NB4 (cell line): ENCODE measurements at regions not wholly inside any gene's neighbourhood (a gene's known extent, or its start where the extent isn't known, plus 50 kb on each side); places are given as distances from the start of the nearest gene placed in this dataset.

Experiments
- DNase-seq: peaks from one replicate; pipeline ENCODE4 v3.0.0; 2010; ENCODE audit warnings: low read depth
- H3K4me3 ChIP-seq: one replicate; pipeline ENCODE4 v1.5.1; 2011; ENCODE audit warnings: mild to moderate bottlenecking, low read depth, low read length, moderate library complexity
- MAX ChIP-seq: IDR thresholded peaks from 2 replicates; pipeline ENCODE4 v1.6.1; 2011; ENCODE audit warnings: low read depth, low read length
- MYC ChIP-seq: IDR thresholded peaks from 2 replicates; pipeline ENCODE4 v1.6.1; 2011; ENCODE audit warnings: low read depth, low read length
- POLR2A ChIP-seq: IDR thresholded peaks from 2 replicates; pipeline ENCODE4 v1.6.1; 2011; ENCODE audit warnings: mild to moderate bottlenecking; ENCODE audit not compliant: insufficient read length; ENCODE audit errors: extremely low read depth
- TF ChIP-seq, protein P1 (sequence below): IDR thresholded peaks from one replicate; pipeline ENCODE4 v1.5.1; 2012; ENCODE audit warnings: low read depth, low read length

- DNase-seq = no peak
- H3K4me3 ChIP-seq = no peak overlapping the region
- TF ChIP-seq, protein P1, sequence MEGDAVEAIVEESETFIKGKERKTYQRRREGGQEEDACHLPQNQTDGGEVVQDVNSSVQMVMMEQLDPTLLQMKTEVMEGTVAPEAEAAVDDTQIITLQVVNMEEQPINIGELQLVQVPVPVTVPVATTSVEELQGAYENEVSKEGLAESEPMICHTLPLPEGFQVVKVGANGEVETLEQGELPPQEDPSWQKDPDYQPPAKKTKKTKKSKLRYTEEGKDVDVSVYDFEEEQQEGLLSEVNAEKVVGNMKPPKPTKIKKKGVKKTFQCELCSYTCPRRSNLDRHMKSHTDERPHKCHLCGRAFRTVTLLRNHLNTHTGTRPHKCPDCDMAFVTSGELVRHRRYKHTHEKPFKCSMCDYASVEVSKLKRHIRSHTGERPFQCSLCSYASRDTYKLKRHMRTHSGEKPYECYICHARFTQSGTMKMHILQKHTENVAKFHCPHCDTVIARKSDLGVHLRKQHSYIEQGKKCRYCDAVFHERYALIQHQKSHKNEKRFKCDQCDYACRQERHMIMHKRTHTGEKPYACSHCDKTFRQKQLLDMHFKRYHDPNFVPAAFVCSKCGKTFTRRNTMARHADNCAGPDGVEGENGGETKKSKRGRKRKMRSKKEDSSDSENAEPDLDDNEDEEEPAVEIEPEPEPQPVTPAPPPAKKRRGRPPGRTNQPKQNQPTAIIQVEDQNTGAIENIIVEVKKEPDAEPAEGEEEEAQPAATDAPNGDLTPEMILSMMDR = no peak
- TF ChIP-seq MYC (no peak), MAX (no peak), POLR2A (no peak)
Observed at GRCh38 chr15:69730281-69731080, 277.9 kb downstream of the RPLP1 start.

DNA sequence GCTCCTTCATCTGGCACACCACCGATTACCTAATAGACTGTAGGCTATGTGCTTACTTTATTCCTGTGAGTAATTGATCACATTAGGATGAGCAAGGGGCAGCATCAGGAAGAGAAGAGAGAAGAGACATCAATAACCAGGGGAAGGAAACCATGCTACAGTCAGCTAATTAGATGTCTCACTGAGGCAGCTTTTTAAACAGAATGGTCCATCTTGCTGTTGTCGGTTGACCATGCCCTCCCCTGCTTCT is 278.4 kb downstream of the RPLP1 start:
- no peak for DNase-seq
- TF ChIP-seq, protein P1 = no peak
- no peak for TF ChIP-seq POLR2A
- TF ChIP-seq MYC = no peak
- TF ChIP-seq MAX = no peak
- no peak overlapping the region for H3K4me3 ChIP-seq

DNA sequence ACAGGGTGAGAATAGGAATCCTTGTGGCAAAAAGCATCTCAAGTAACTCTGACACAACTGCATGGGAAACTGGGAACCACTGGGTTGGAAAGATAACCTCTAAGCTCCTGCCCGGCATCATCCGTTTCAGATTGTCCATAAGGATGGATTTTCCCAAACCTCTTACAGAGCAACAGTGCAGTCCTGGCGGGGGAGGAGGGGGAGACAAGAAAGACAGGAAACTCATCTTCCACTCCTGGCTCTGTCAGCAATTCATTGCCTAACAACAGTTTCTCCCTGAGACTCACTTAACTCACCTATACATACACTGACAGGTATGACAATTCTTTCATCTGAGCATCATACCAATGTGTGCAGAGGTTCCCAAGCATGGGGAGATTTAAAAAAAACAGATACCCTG is 279.0 kb downstream of the RPLP1 start:
- H3K4me3 ChIP-seq = no peak overlapping the region
- TF ChIP-seq POLR2A (no peak), MYC (no peak), MAX (no peak)
- TF ChIP-seq, protein P1 = no peak
- no peak for DNase-seq

GRCh38 chr15:69732133-69732532 is 279.5 kb downstream of the RPLP1 start:
- TF ChIP-seq POLR2A = no peak
- no peak overlapping the region for H3K4me3 ChIP-seq
- DNase-seq = no peak

DNA sequence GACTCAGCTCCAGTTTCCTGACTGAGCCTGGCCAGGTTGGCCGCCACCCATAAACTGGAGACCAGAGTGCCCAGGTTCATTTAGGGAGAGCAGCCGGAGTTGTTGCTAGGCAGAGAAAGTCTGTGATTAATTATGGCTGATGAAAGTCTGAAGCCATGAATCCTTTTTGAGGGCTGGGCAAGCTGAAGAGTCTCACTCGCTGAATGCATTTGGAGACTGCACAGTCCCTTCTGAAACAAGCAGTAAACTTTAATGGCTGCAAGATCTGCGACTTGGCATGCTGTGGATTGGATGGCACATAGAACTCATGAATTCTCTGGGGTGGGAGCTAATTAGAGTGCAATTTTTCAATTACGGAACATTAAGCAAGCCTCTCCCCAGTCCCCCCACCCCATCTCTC is 282.1 kb downstream of the RPLP1 start:
- TF ChIP-seq MYC = no peak
- TF ChIP-seq, protein P1 = no peak
- TF ChIP-seq POLR2A = no peak
- TF ChIP-seq MAX = no peak
- no peak overlapping the region for H3K4me3 ChIP-seq
- DNase-seq = no peak

DNA sequence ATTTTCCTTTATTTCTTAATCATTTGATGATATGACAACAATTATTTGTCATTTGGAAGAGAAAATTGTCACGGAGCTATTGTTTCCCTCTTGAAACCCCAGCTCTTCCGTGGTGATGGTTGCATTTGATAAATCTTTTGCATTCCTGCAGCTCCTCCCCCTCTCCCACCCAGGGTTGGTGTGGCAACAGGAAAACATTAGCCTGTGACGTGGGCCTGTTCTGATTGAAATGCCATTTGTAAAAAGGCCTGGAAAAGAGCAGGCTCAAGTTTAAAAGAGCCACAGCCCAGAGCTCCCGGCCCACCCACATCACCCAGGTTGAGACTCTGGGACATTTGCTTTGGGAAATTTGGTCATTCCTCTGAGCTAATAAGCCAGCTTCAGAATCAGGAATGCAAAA is 282.5 kb downstream of the RPLP1 start:
- TF ChIP-seq POLR2A (no peak), MYC (no peak)
- DNase-seq = no peak
- no peak overlapping the region for H3K4me3 ChIP-seq

DNA sequence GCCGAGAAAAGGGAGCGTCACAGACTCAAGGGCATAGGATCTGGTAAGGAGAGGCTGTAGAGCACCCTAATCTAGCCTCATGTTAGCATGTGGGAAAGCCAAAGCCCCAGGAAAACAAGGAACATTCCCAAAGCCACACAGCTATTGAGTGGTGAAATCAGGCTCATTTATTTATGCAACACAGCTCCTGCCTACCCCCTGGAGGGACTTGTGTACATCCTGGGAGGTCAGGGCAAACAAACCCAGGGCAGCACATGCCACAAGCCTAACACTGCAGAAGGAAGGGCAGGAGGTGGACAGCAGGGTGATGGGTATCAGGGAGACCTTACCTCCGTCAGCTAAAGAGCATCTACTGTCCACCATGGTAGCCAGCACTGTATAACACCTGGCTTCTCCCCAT is 283.5 kb downstream of the RPLP1 start:
- H3K4me3 ChIP-seq = no peak overlapping the region
- no peak for DNase-seq
- TF ChIP-seq MAX (no peak), POLR2A (no peak), MYC (no peak)
- TF ChIP-seq, protein P1 = no peak
